SU-DHL-6 (cell line): ENCODE measurements at regions not wholly inside any gene's neighbourhood (a gene's known extent, or its start where the extent isn't known, plus 50 kb on each side); places are given as distances from the start of the nearest gene placed in this dataset.

Experiments used
- H2AFZ ChIP-seq: fragments of 200-600 bp; sonication (generic); 2 replicates; pipeline ENCODE4 v1.6.1; 2014; ENCODE audit warnings: low read depth, mild to moderate bottlenecking, moderate library complexity, mixed read lengths, antibody characterized with exemption, low read length; ENCODE audit not compliant: severe bottlenecking
- H3F3A ChIP-seq: fragments of 200-600 bp; shearing (Covaris generic); 2 replicates; pipeline ENCODE4 v1.6.0; 2016; ENCODE audit warnings: antibody characterized with exemption, mild to moderate bottlenecking; ENCODE audit not compliant: insufficient read depth
- H3K27ac ChIP-seq: fragments of 200-600 bp; sonication (generic); 2 replicates; pipeline ENCODE4 v1.5.1; 2016; ENCODE audit warnings: low read depth, mild to moderate bottlenecking, low read length, moderate library complexity, mixed read lengths
- H3K27me3 ChIP-seq: fragments of 200-600 bp; sonication (generic), shearing (Covaris generic); 2 replicates; pipeline ENCODE4 v1.6.0; 2014; ENCODE audit warnings: mild to moderate bottlenecking, low read length
- H3K36me3 ChIP-seq: fragments of 200-600 bp; sonication (generic); 2 replicates; pipeline ENCODE4 v1.6.1; 2014; ENCODE audit warnings: mild to moderate bottlenecking, low read length, mixed read lengths
- H3K4me2 ChIP-seq: fragments of 300-600, 200-600 bp; shearing (Covaris generic), sonication (generic); 2 replicates; pipeline ENCODE4 v1.6.0; 2014; ENCODE audit warnings: low read length, low read depth, mild to moderate bottlenecking; ENCODE audit not compliant: poor library complexity, severe bottlenecking
- H3K4me3 ChIP-seq: fragments of 200-600 bp; sonication (generic); 2 replicates; pipeline ENCODE4 v1.5.1; 2014; ENCODE audit warnings: antibody characterized with exemption, low read length, mild to moderate bottlenecking, mixed read lengths; ENCODE audit not compliant: insufficient read depth, poor library complexity, severe bottlenecking
- H3K79me2 ChIP-seq: fragments of 200-600 bp; sonication (generic); 2 replicates; pipeline ENCODE4 v1.6.1; 2014; ENCODE audit warnings: mild to moderate bottlenecking, low read length, moderate library complexity; ENCODE audit not compliant: insufficient read depth
- H3K9ac ChIP-seq: fragments of 200-600 bp; sonication (generic); 2 replicates; pipeline ENCODE4 v1.7.0; 2014; ENCODE audit warnings: mild to moderate bottlenecking, low read length
- H3K9me2 ChIP-seq: fragments of 200-600 bp; sonication (generic); replicated peaks from 2 replicates; pipeline ENCODE4 v1.6.1; 2014; ENCODE audit warnings: low read length; ENCODE audit not compliant: insufficient read depth
- H3K9me3 ChIP-seq: fragments of 200-600 bp; sonication (generic); 2 replicates; pipeline ENCODE4 v1.6.1; 2014; ENCODE audit warnings: low read length, mixed read lengths; ENCODE audit not compliant: insufficient read depth
- H4K20me1 ChIP-seq: fragments of 200-600 bp; sonication (generic); 2 replicates; pipeline ENCODE4 v1.6.1; 2014; ENCODE audit warnings: low read depth, mild to moderate bottlenecking, antibody characterized with exemption, low read length, moderate library complexity, mixed read lengths
- CTCF ChIP-seq: fragments of 200-600 bp; sonication (generic); IDR thresholded peaks from one replicate; pipeline ENCODE4 v1.5.1; 2017; ENCODE audit warnings: antibody characterized with exemption, mild to moderate bottlenecking, low read length, moderate library complexity; ENCODE audit not compliant: insufficient read depth, poor library complexity, severe bottlenecking
- EZH2phosphoT487 ChIP-seq: fragments of 200-600 bp; sonication (generic), shearing (Covaris generic); conservative IDR thresholded peaks from 2 replicates; pipeline ENCODE4 v1.6.1; 2018; ENCODE audit warnings: mild to moderate bottlenecking, antibody characterized with exemption, low read length, moderate library complexity, mixed read lengths

DNA sequence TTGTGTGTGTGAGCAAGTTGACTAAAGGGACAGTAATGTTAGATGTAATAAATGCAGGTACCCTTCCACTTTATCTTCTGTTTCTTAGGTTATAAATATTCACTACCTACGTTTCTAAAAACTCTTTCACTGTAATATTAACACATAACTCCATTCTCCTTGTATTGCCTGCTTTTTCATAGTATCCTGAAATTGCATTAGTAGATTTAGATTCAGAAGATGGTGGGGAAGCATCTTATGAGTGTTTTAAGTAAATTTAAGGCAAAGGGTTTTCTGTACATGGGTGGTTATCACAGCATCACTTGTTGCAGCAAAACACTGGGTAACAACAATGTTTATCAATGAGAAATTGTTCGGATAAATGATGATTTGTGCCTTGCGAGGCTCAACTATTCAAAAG lies 115.2 kb upstream of the VPREB1 start:
- TF ChIP-seq EZH2phosphoT487 (no peak), CTCF (no peak)
- H3K4me2 ChIP-seq = no peak overlapping the region
- H3K36me3 ChIP-seq = no peaks in the 10 kb centered on the region

DNA sequence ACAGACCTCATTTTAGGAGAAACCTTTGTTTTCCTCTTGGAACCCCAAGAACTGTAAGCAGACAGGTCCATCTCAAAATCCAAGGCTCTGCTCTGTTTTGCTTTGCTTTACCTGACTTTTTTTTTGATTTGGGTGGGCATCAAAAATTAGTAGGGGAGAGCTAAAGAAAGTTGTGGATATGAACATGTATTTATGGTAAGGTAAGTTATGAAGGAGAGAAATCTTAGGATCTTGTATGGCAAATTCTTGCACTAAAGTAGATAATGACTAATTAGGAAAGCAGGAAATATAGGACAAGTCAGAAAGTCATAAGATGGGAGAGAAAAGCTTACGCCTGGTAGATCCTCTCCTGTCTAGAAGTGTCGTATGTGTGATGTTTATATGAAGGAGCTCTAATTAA lies 116.1 kb upstream of the VPREB1 start:
- H3K27ac ChIP-seq = no peak overlapping the region
- no peak overlapping the region for H3K4me3 ChIP-seq
- H3K79me2 ChIP-seq = no peaks in the 10 kb centered on the region
- TF ChIP-seq CTCF (no peak), EZH2phosphoT487 (no peak)
- H3F3A ChIP-seq = no peaks in the 10 kb centered on the region
- no peak overlapping the region for H2AFZ ChIP-seq
- H3K4me2 ChIP-seq = no peak overlapping the region
- no peaks in the 10 kb centered on the region for H3K27me3 ChIP-seq
- H3K9me3 ChIP-seq = no peaks in the 10 kb centered on the region
- no peaks in the 10 kb centered on the region for H3K9me2 ChIP-seq
- H3K9ac ChIP-seq = no peak overlapping the region
- H4K20me1 ChIP-seq = no peaks in the 10 kb centered on the region
- no peaks in the 10 kb centered on the region for H3K36me3 ChIP-seq

More for the DNA sequence above, 115.2 kb upstream of the VPREB1 start:
- Histone ChIP-seq H3K4me3 (no peak overlapping the region), H3K9ac (no peak overlapping the region), H2AFZ (no peak overlapping the region), H3K79me2 (no peaks in the 10 kb centered on the region), H3K9me3 (no peaks in the 10 kb centered on the region), H3K27ac (no peak overlapping the region), H4K20me1 (no peaks in the 10 kb centered on the region), H3K9me2 (no peaks in the 10 kb centered on the region), H3K27me3 (no peaks in the 10 kb centered on the region), H3F3A (no peaks in the 10 kb centered on the region)

GRCh38 chr22:22127100-22127499 lies 117.5 kb upstream of the VPREB1 start:
- Histone ChIP-seq H3K9ac (no peak overlapping the region), H3K79me2 (no peaks in the 10 kb centered on the region)

More at GRCh38 chr22:22127100-22127499, 117.5 kb upstream of the VPREB1 start:
- Histone ChIP-seq H3K4me2 (no peak overlapping the region), H3F3A (no peaks in the 10 kb centered on the region), H3K4me3 (no peak overlapping the region), H3K27me3 (no peaks in the 10 kb centered on the region), H3K9me3 (no peaks in the 10 kb centered on the region), H2AFZ (no peak overlapping the region), H3K27ac (no peak overlapping the region), H4K20me1 (no peaks in the 10 kb centered on the region), H3K36me3 (no peaks in the 10 kb centered on the region), H3K9me2 (no peaks in the 10 kb centered on the region)
- TF ChIP-seq CTCF (no peak), EZH2phosphoT487 (no peak)
